ENCODE measurements at regions not wholly inside any gene's neighbourhood (a gene's known extent, or its start where the extent isn't known, plus 50 kb on each side); places are given as distances from the start of the nearest gene placed in this dataset.
"Not testable (repeated sequence)": the region's sequence is repeated elsewhere in the genome, so short reads cannot be mapped to it uniquely, and the experiment has no call there.

GRCh38 chr6:6486595-6486994 lies 101.9 kb upstream of the LY86 start:
- FAIRE-seq (peak; percentile 9), DNase-seq (ENCODE audit: insufficient read length) (no peak)
- no peak for TF ChIP-seq TAF1 (IDR thresholded peaks at IDR 0.05; ENCODE audit: borderline replicate concordance, low read depth, low read length)

GRCh38 chr6:6491761-6492160 lies 96.8 kb upstream of the LY86 start:
- DNase-seq (ENCODE audit: insufficient read length) (no peak), FAIRE-seq (no peak)
- no peak for TF ChIP-seq POLR2AphosphoS5 (IDR thresholded peaks at IDR 0.05; ENCODE audit: low read depth, low read length)
- TF ChIP-seq POLR2A (IDR thresholded peaks at IDR 0.05; ENCODE audit: low read depth, low read length) = no peak
- TF ChIP-seq TAF1 (IDR thresholded peaks at IDR 0.05; ENCODE audit: borderline replicate concordance, low read depth, low read length) = no peak

- TF ChIP-seq TAF1 (IDR thresholded peaks at IDR 0.05; ENCODE audit: borderline replicate concordance, low read depth, low read length) (no peak), POLR2AphosphoS5 (IDR thresholded peaks at IDR 0.05; ENCODE audit: low read depth, low read length) (no peak)
- DNase-seq (ENCODE audit: insufficient read length) (no peak), FAIRE-seq (no peak)
Measured at GRCh38 chr6:6492675-6493074, 95.8 kb upstream of the LY86 start.

- FAIRE-seq; DNase-seq (ENCODE audit: insufficient read length): not testable (repeated sequence)
Measured at GRCh38 chr6:6494139-6494538, 94.4 kb upstream of the LY86 start.

DNA sequence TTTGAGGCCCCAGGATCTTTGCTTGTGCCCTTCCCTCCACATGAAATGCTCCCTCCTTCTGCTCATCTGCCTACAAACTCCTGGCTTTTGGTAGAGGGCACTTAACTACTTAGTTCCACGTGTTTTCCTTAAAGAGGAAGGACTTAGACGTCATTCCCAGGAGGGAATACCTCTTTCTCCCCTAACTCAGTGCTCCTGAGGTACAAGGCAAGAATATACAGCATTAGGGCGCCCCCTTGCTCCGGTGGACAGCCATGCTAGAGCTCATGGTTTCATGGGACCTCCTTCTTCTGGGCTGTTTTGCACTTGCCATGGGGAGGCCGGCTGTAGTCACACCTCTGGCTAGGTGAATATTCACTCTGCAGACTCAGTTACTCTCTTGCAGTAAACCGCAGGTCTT lies 93.8 kb upstream of the LY86 start:
- TF ChIP-seq TAF1 (IDR thresholded peaks at IDR 0.05; ENCODE audit: borderline replicate concordance, low read depth, low read length) = no peak
- FAIRE-seq = peak; percentile 61
- DNase-seq (ENCODE audit: insufficient read length) = peak; percentile 19

- TF ChIP-seq POLR2A (IDR thresholded peaks at IDR 0.05; ENCODE audit: low read depth, low read length) (no peak), TAF1 (IDR thresholded peaks at IDR 0.05; ENCODE audit: borderline replicate concordance, low read depth, low read length) (no peak), POLR2AphosphoS5 (IDR thresholded peaks at IDR 0.05; ENCODE audit: low read depth, low read length) (no peak)
- DNase-seq (ENCODE audit: insufficient read length) (no peak), FAIRE-seq (no peak)
Measured at GRCh38 chr6:6495851-6496250, 92.7 kb upstream of the LY86 start.

GRCh38 chr6:6497541-6497940 lies 91.0 kb upstream of the LY86 start:
- DNase-seq (ENCODE audit: insufficient read length) (no peak), FAIRE-seq (no peak)
- TF ChIP-seq POLR2A (IDR thresholded peaks at IDR 0.05; ENCODE audit: low read depth, low read length) (no peak), POLR2AphosphoS5 (IDR thresholded peaks at IDR 0.05; ENCODE audit: low read depth, low read length) (no peak), TAF1 (IDR thresholded peaks at IDR 0.05; ENCODE audit: borderline replicate concordance, low read depth, low read length) (no peak)

GRCh38 chr6:6497976-6498375 lies 90.5 kb upstream of the LY86 start:
- TF ChIP-seq POLR2A (IDR thresholded peaks at IDR 0.05; ENCODE audit: low read depth, low read length) (no peak), POLR2AphosphoS5 (IDR thresholded peaks at IDR 0.05; ENCODE audit: low read depth, low read length) (no peak)
- no peak for DNase-seq (ENCODE audit: insufficient read length)
- peak; percentile 73 for FAIRE-seq

GRCh38 chr6:6503191-6503590 lies 85.3 kb upstream of the LY86 start:
- no peak for DNase-seq (ENCODE audit: insufficient read length)
- FAIRE-seq = no peak
- no peak for TF ChIP-seq POLR2AphosphoS5 (IDR thresholded peaks at IDR 0.05; ENCODE audit: low read depth, low read length)
- no peak for TF ChIP-seq POLR2A (IDR thresholded peaks at IDR 0.05; ENCODE audit: low read depth, low read length)
- TF ChIP-seq TAF1 (IDR thresholded peaks at IDR 0.05; ENCODE audit: borderline replicate concordance, low read depth, low read length) = no peak

DNA sequence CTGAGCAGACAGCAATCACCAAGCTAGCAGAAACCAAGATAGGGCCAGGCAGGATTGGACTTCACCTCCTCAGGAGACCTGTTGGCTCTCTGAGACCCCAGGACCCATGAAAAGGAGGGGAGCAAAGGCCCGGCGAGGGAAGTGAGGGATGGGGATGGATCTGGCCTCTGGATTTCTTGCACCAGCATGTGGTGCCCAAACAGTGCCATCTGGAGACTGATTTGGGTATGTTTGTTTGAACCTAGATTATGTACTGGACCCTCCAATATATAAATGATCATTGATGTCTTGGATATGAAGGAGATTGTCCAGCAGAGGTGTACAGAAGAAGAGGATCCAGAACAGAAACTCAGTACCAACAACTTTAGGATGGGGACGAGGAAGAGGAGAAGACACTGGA lies 83.4 kb upstream of the LY86 start:
- DNase-seq (ENCODE audit: insufficient read length) (no peak), FAIRE-seq (no peak)
- TF ChIP-seq TAF1 (IDR thresholded peaks at IDR 0.05; ENCODE audit: borderline replicate concordance, low read depth, low read length) (no peak), POLR2AphosphoS5 (IDR thresholded peaks at IDR 0.05; ENCODE audit: low read depth, low read length) (no peak), POLR2A (IDR thresholded peaks at IDR 0.05; ENCODE audit: low read depth, low read length) (no peak)

- no peak for FAIRE-seq
- DNase-seq (ENCODE audit: insufficient read length) = no peak
- TF ChIP-seq POLR2AphosphoS5 (IDR thresholded peaks at IDR 0.05; ENCODE audit: low read depth, low read length) = no peak
- TF ChIP-seq POLR2A (IDR thresholded peaks at IDR 0.05; ENCODE audit: low read depth, low read length) = no peak
- TF ChIP-seq TAF1 (IDR thresholded peaks at IDR 0.05; ENCODE audit: borderline replicate concordance, low read depth, low read length) = no peak
Measured at GRCh38 chr6:6508643-6509042, 79.9 kb upstream of the LY86 start.

DNA sequence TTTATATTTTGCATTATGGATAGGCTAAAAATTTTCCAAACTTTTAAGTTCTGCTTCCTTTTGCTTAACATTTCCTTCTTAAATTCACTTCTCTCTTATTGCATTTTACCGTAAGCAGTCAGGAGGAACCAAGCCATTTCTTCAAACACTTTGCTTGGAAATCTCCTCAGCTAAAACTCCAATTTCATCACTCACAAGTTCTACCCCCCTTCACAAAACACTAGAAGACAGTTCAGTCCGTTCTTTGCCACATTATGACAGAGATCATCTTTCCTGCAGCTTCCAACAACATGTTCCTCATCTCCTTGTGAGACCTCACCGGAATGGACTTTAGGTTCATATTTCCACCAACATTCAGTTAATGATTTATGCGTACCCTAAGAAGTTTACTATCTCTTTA lies 79.2 kb upstream of the LY86 start:
- no peak for TF ChIP-seq POLR2A (IDR thresholded peaks at IDR 0.05; ENCODE audit: low read depth, low read length)
- TF ChIP-seq TAF1 (IDR thresholded peaks at IDR 0.05; ENCODE audit: borderline replicate concordance, low read depth, low read length) = no peak
- FAIRE-seq = no peak
- DNase-seq (ENCODE audit: insufficient read length) = no peak

GRCh38 chr6:6512711-6513110 lies 75.8 kb upstream of the LY86 start:
- no peak for TF ChIP-seq TAF1 (IDR thresholded peaks at IDR 0.05; ENCODE audit: borderline replicate concordance, low read depth, low read length)
- TF ChIP-seq POLR2A (IDR thresholded peaks at IDR 0.05; ENCODE audit: low read depth, low read length) = no peak
- TF ChIP-seq POLR2AphosphoS5 (IDR thresholded peaks at IDR 0.05; ENCODE audit: low read depth, low read length) = no peak
- DNase-seq (ENCODE audit: insufficient read length) (no peak), FAIRE-seq (no peak)
